Naive thymus-derived CD4-positive, alpha-beta T cell (primary cell): ENCODE measurements at regions not wholly inside any gene's neighbourhood (a gene's known extent, or its start where the extent isn't known, plus 50 kb on each side); places are given as distances from the start of the nearest gene placed in this dataset. TPM values are rescaled to one million over a fixed set of nuclear protein-coding genes. Genes with fewer than 3 reads are reported as not detected.

ENCODE experiments used
- ATAC-seq: fragments of 150-1000 bp; cut with Tn5 transposase; 2 replicates; pipeline ENCODE4 v1.10.0; 2021; ENCODE audit warnings: mild to moderate bottlenecking, moderate library complexity
- CTCF ChIA-PET: fragments of 350-600 bp; sonication (Branson Sonifier 250); formaldehyde crosslinking; loops from one replicate; lab custom pipeline; 2021; ENCODE audit warnings: antibody characterized with exemption; lab: Charles Lee
- POLR2A ChIA-PET: fragments of 350-600 bp; sonication (Branson Sonifier 250); formaldehyde crosslinking; loops from one replicate; lab custom pipeline; 2021; ENCODE audit warnings: antibody characterized with exemption, inconsistent platforms; lab: Charles Lee
- DNase-seq, 9 donors: peaks; one replicate each; pipeline versions ENCODE4 v3.0.0 to v3.0.0-alpha.2; 2020 to 2022; ENCODE audit warnings: mixed read lengths in 1 of 9
- H3K27ac ChIP-seq: one replicate; pipeline ENCODE4 v1.7.0; 2013; ENCODE audit warnings: mild to moderate bottlenecking, low read depth, low read length, moderate library complexity
- H3K27me3 ChIP-seq, 2 donors: one replicate each; pipeline ENCODE4 v1.7.0; 2013; ENCODE audit warnings: low read length in 2 of 2, mild to moderate bottlenecking in 2 of 2, moderate library complexity in 2 of 2; ENCODE audit not compliant: control insufficient read depth in 2 of 2, insufficient read depth in 2 of 2
- H3K36me3 ChIP-seq, 3 experiments: 1 replicate in 2 of 3; 2 replicates in 1 of 3; pipeline ENCODE4 v1.7.0; 2013; ENCODE audit warnings: low read length in 3 of 3, mild to moderate bottlenecking in 3 of 3, moderate library complexity in 1 of 3; ENCODE audit not compliant: insufficient read depth in 3 of 3, control insufficient read depth in 2 of 3
- H3K4me1 ChIP-seq, 2 donors: one replicate each; pipeline ENCODE4 v1.7.0; 2013; ENCODE audit warnings: low read length in 2 of 2, mild to moderate bottlenecking in 2 of 2, moderate library complexity in 1 of 2; ENCODE audit not compliant: control insufficient read depth in 2 of 2, insufficient read depth in 2 of 2
- H3K4me3 ChIP-seq: 2 replicates; pipeline ENCODE4 v1.7.0; 2013; ENCODE audit warnings: mild to moderate bottlenecking, low read length
- H3K9me3 ChIP-seq, 3 experiments: 1 replicate in 2 of 3; 2 replicates in 1 of 3; pipeline ENCODE4 v1.7.0; 2013; ENCODE audit warnings: low read length in 3 of 3; ENCODE audit not compliant: control insufficient read depth in 2 of 3
- H3K27ac Mint-ChIP-seq, 9 donors: one replicate each; pipeline ENCODE4 v1.8.0; 2020 to 2022; ENCODE audit warnings: mixed read lengths in 9 of 9, mild to moderate bottlenecking in 8 of 9, moderate library complexity in 5 of 9, inconsistent platforms in 2 of 9
- H3K27me3 Mint-ChIP-seq, 5 donors: one replicate each; pipeline ENCODE4 v1.8.0; 2021 to 2022; ENCODE audit warnings: mixed read lengths in 5 of 5, mild to moderate bottlenecking in 1 of 5
- H3K36me3 Mint-ChIP-seq, 5 donors: one replicate each; pipeline ENCODE4 v1.8.0; 2020 to 2022; ENCODE audit warnings: mixed read lengths in 5 of 5, mild to moderate bottlenecking in 3 of 5, inconsistent platforms in 1 of 5
- H3K4me1 Mint-ChIP-seq, 7 donors: one replicate each; pipeline ENCODE4 v1.8.0; 2020 to 2022; ENCODE audit warnings: mixed read lengths in 7 of 7, mild to moderate bottlenecking in 3 of 7, inconsistent platforms in 1 of 7
- H3K4me3 Mint-ChIP-seq, 10 donors: one replicate each; pipeline ENCODE4 v1.8.0; 2020 to 2022; ENCODE audit warnings: mild to moderate bottlenecking in 10 of 10, mixed read lengths in 10 of 10, moderate library complexity in 6 of 10, inconsistent platforms in 2 of 10
- H3K9me3 Mint-ChIP-seq, 11 donors: one replicate each; pipeline ENCODE4 v1.8.0; 2020 to 2022; ENCODE audit warnings: mixed read lengths in 11 of 11, mild to moderate bottlenecking in 4 of 11, inconsistent platforms in 1 of 11, moderate library complexity in 1 of 11
- intact Hi-C, 2 donors: fragments of 100-400 bp; cut with micrococcal nuclease; formaldehyde crosslinking; loops; one replicate each; pipeline ENCODE4 v1.15.1; 2023
- microRNA-seq: library from miRNA; unstranded; fragments of <30 nt; microRNA quantifications from one replicate; pipeline ENCODE4 v1.2.0, GENCODE V29; 2022; ENCODE audit warnings: borderline microRNAs expressed

- CTCF ChIA-PET, result no interaction called here
- intact Hi-C loops, result no loop called here
- peaks cover 0 to 10% (median 2%) of the 10 kb centered on the region in 5 donors for H3K27me3 Mint-ChIP-seq
These were observed 66.2 kb upstream of the ADCY2 start for GRCh38 chr5:7329712-7330111.

GRCh38 chr5:7330256-7330655, 65.7 kb upstream of the ADCY2 start:
- ATAC-seq (no peak), DNase-seq (no peak)
- Histone ChIP-seq H3K27ac (no peak overlapping the region), H3K9me3 (no peaks in the 10 kb centered on the region), H3K36me3 (no peaks in the 10 kb centered on the region), H3K4me3 (no peak overlapping the region), H3K4me1 (no peaks in the 10 kb centered on the region), H3K27me3 (no peaks in the 10 kb centered on the region)
- Mint-ChIP-seq H3K9me3 (peaks cover 0 to 8% (median 4%) of the 10 kb centered on the region in 11 donors), H3K27ac (no peak overlapping the region), H3K4me1 (no peaks in the 10 kb centered on the region), H3K36me3 (no peaks in the 10 kb centered on the region), H3K4me3 (no peak overlapping the region), H3K27me3 (peaks cover 0 to 10% (median 3%) of the 10 kb centered on the region in 5 donors)
- ChIA-PET POLR2A (no interaction called here), CTCF (no interaction called here)
- intact Hi-C loops, result no loop called here

More at GRCh38 chr5:7329712-7330111, 66.2 kb upstream of the ADCY2 start:
- Histone ChIP-seq H3K27ac (no peak overlapping the region), H3K4me3 (no peak overlapping the region), H3K36me3 (no peaks in the 10 kb centered on the region), H3K9me3 (no peaks in the 10 kb centered on the region), H3K27me3 (no peaks in the 10 kb centered on the region), H3K4me1 (no peaks in the 10 kb centered on the region)
- no peak overlapping the region for H3K4me3 Mint-ChIP-seq
- H3K9me3 Mint-ChIP-seq, result peaks cover 0 to 5% (median 3%) of the 10 kb centered on the region in 11 donors
- H3K4me1 Mint-ChIP-seq, result no peaks in the 10 kb centered on the region
- H3K36me3 Mint-ChIP-seq, result no peaks in the 10 kb centered on the region
- DNase-seq (no peak), ATAC-seq (no peak)
- POLR2A ChIA-PET, result no interaction called here
- no peak overlapping the region for H3K27ac Mint-ChIP-seq

- DNase-seq (no peak), ATAC-seq (no peak)
- no peaks in the 10 kb centered on the region for H3K27me3 ChIP-seq
- H3K36me3 ChIP-seq, result no peaks in the 10 kb centered on the region
- intact Hi-C loops, result no loop called here
- no peak overlapping the region for H3K27ac Mint-ChIP-seq
- H3K9me3 ChIP-seq, result no peaks in the 10 kb centered on the region
- POLR2A ChIA-PET, result no interaction called here
- no peaks in the 10 kb centered on the region for H3K4me1 Mint-ChIP-seq
- peaks cover 0 to 8% (median 4%) of the 10 kb centered on the region in 11 donors for H3K9me3 Mint-ChIP-seq
- H3K27me3 Mint-ChIP-seq, result peaks cover 0 to 10% (median 4%) of the 10 kb centered on the region in 5 donors
- no peak overlapping the region for H3K4me3 Mint-ChIP-seq
- no peak overlapping the region for H3K4me3 ChIP-seq
- no peaks in the 10 kb centered on the region for H3K36me3 Mint-ChIP-seq
- no peak overlapping the region for H3K27ac ChIP-seq
- CTCF ChIA-PET, result no interaction called here
- H3K4me1 ChIP-seq, result no peaks in the 10 kb centered on the region
These were observed 64.8 kb upstream of the ADCY2 start for GRCh38 chr5:7331131-7331530.

Small RNAs in the stretch of these regions (microRNA-seq; reads per million reads assigned to microRNA genes)
- not detected for gene MIR4278
